Gastroesophageal sphincter (tissue), 3 donors: ENCODE measurements at regions not wholly inside any gene's neighbourhood (a gene's known extent, or its start where the extent isn't known, plus 50 kb on each side); places are given as distances from the start of the nearest gene placed in this dataset.

Experiments used
- EP300 ChIP-seq: sonication (generic); formaldehyde crosslinking; IDR thresholded peaks from one replicate; pipeline ENCODE4 v1.6.1; 2017; ENCODE audit warnings: antibody characterized with exemption, mild to moderate bottlenecking
- POLR2A ChIP-seq, 2 donors: fragments of 450-650 bp; IDR thresholded peaks; one replicate each; pipeline ENCODE4 v1.6.1; 2017; ENCODE audit warnings: antibody characterized with exemption in 2 of 2, mild to moderate bottlenecking in 2 of 2, moderate library complexity in 1 of 2
- POLR2AphosphoS5 ChIP-seq: sonication (generic); formaldehyde crosslinking; IDR thresholded peaks from one replicate; pipeline ENCODE4 v1.6.1; 2017; ENCODE audit warnings: antibody characterized with exemption
- TF ChIP-seq, protein P1 (sequence below), 4 experiments: fragments of 200-600 bp in 2 of 4; fragments of 450-650 bp in 2 of 4; sonication (generic) in 1 of 4; IDR thresholded peaks; one replicate each; pipeline ENCODE4 v1.5.1; 2017 to 2019; ENCODE audit warnings: antibody characterized with exemption in 4 of 4, mild to moderate bottlenecking in 2 of 4, moderate library complexity in 2 of 4

DNA sequence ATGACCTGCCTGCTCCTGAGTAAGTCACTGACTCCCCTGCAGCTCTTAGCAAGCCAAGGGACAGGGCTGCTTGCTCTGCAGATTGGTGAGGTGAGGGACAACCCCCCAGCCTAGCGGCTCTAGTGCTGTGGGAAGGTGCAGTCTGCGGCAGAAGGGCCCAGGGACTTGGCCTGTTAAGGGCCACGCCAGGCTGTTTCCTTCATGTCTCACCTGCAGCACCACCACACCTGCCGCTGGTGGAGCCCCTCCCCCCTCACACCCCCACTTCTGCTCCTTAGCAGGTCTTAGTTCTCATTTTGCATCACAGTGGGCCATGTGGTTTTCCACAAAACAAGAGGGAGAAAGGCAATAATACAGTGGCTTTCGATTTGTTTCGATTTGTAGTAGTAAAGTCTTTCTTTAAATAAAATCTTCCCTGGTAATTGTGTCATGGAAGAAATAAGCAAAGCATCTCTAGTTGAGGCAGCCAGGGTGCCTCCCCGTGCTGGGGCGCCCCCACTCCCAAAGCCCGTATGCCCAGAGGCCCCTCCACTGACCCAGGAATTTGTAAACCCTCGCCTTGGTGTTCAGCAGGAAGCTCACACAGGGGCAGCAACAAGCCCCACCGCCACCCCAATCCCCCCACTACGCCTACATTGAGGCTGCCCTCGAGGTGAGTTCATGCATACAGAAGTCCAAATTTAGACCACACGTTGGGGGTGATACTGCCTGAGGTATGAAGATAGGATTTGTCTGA lies 86.5 kb upstream of the CLDN5 start:
- TF ChIP-seq, protein P1, sequence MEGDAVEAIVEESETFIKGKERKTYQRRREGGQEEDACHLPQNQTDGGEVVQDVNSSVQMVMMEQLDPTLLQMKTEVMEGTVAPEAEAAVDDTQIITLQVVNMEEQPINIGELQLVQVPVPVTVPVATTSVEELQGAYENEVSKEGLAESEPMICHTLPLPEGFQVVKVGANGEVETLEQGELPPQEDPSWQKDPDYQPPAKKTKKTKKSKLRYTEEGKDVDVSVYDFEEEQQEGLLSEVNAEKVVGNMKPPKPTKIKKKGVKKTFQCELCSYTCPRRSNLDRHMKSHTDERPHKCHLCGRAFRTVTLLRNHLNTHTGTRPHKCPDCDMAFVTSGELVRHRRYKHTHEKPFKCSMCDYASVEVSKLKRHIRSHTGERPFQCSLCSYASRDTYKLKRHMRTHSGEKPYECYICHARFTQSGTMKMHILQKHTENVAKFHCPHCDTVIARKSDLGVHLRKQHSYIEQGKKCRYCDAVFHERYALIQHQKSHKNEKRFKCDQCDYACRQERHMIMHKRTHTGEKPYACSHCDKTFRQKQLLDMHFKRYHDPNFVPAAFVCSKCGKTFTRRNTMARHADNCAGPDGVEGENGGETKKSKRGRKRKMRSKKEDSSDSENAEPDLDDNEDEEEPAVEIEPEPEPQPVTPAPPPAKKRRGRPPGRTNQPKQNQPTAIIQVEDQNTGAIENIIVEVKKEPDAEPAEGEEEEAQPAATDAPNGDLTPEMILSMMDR (IDR thresholded peaks at IDR 0.05): no peak
- TF ChIP-seq POLR2AphosphoS5: no peak
- no peak for TF ChIP-seq POLR2A (IDR thresholded peaks at IDR 0.05)
- TF ChIP-seq EP300: no peak
